Ammon's horn (tissue), 1 donor: ENCODE measurements at regions not wholly inside any gene's neighbourhood (a gene's known extent, or its start where the extent isn't known, plus 50 kb on each side); places are given as distances from the start of the nearest gene placed in this dataset.
"Not testable (repeated sequence)": the region's sequence is repeated elsewhere in the genome, so short reads cannot be mapped to it uniquely, and the experiment has no call there.

ENCODE experiments used
- DNase-seq: peaks from one replicate; pipeline ENCODE4 v3.0.0-alpha.2; 2016; ENCODE audit warnings: low spot score

DNA sequence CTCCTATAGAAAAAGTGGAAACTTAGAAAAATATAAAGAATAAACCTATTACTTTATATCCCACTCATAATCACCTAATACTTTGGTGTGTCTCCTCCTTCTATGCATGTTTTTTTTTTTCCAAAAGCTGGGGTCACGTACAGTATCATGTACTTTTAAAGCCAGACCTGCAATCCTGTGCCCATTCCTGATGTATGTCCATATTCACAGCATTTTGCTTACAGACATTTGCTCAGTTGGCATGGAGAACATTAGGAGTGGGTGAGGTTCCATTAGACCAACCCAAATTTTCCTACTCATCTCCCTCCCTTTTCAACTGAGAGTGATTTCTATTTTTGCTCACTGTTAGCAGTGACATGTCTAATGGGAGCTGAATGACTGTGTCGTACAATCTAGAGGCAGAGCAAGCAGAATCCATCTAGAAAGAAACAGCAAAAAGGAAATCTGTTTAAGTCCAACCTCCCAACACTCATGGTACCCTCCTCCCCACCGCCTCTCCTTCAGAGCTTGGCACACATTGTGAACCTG is 195.6 kb upstream of the KLF3 start:
- no peak for DNase-seq

- no peak for DNase-seq
These were observed 194.6 kb upstream of the KLF3 start for GRCh38 chr4:38469410-38469809.

GRCh38 chr4:38470735-38471262 is 193.2 kb upstream of the KLF3 start:
- no peak for DNase-seq

- no peak for DNase-seq
These were observed 181.3 kb upstream of the KLF3 start for GRCh38 chr4:38482696-38483095.

DNA sequence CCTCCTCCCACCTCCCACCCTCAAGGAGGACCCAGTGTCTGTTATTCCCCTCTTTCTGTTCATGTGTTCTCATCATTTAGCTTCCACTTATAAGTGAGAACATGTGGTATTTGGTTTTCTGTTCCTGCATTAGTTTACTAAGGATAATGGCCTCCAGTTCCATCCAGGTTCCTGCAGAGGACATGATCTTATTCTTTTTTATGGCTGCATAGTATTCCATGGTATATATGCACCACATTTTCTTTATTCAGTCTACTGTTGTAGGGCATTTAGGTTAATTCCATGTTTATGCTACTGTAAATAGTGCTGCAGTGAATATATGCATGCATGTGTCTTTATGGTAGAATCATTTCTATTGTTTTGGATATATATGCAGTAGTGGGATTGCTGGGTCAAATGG is 180.4 kb upstream of the KLF3 start:
- not testable (repeated sequence) for DNase-seq

- peak; percentile 4 for DNase-seq
These were observed 174.8 kb upstream of the KLF3 start for GRCh38 chr4:38489011-38489861.

DNA sequence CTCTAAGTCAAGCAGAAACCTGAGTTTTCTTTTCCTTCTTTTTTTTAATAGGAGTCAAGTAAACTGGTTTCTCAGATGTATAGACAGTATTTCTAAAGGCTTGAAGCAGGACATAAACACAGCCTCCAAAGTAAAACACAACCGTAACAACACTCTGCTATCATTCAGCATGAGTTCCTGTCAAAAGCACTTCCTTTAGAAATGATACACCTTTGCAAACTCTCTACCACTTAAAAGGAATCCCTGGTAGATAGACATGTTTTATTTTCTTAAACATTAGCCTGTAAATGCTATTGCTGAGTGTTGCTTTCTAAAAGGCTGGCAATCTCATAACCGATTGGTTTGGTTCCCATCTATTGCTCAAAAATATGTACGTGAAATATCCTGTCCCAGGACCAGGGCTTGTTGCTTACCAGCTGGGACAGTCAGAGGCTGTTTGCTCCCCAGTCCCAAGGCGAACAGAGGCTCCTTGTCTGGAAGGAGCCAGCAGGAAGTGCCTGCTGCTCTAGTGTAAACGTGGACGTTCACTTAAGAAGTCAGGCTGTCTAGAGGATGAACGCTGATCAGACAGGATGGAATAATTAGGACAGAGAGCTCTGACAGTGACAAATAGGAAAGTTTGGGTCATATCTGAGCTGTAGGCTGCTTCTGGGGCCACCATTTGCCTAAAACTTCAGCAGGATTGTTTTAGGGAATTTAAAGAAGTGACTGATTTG is 173.9 kb upstream of the KLF3 start:
- DNase-seq, result peak; percentile 72

DNA sequence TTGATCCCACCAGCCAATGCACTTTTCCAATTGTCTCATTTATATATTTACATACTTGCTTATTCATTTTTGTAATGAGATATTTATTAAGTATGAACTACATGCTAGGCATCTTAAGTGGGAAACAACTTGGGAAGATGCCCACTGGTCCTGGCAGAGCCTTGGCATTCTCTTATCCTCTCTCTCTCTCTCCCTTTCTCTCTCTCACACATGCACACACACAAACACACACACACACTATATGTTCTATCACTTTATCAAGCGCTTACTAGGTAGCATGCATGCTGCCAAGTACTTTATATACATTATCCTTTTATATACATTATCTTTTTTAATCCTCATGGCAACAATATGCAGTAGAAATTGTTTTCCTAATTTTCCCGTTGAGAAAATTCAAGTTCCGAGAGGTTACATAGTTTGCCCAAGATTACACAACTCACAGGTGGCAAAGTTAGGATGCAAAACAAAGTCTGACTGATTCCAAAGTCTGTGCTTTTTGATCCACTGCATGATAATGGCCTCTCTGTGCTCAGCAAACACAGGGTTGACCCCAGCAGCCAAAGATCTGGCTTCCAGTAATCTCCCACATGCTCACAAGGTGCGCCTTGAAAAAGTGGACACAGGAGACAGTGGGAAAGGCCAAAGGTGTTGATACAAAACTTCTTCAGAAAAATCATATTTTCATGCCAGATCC is 173.1 kb upstream of the KLF3 start:
- no peak for DNase-seq

- DNase-seq, result no peak
These were observed 172.0 kb upstream of the KLF3 start for GRCh38 chr4:38491854-38492478.

- DNase-seq, result no peak
These were observed 170.9 kb upstream of the KLF3 start for GRCh38 chr4:38493066-38493465.

- no peak for DNase-seq
These were observed 168.6 kb upstream of the KLF3 start for GRCh38 chr4:38495446-38495845.

GRCh38 chr4:38497121-38497520 is 166.9 kb upstream of the KLF3 start:
- DNase-seq, result no peak

DNA sequence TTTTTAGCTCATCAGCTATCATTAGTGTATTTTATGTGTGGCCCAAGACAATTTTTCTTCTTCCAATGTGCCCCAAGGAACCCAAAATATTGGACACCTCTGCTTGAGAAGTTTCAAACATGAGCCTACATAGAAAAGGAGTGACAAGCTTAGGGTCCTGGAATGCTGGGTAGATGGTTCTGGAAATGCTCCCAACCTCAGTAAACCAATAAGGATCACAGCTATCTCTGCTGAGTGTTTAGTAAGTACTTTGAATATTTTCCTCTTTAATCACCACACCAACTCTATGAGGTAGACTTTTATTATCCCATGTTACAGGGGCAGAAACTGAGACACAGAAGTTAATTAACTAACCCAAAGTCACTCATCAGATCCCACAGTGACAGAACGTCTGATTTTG is 164.9 kb upstream of the KLF3 start:
- no peak for DNase-seq

- no peak for DNase-seq
These were observed 163.6 kb upstream of the KLF3 start for GRCh38 chr4:38500433-38500832.

GRCh38 chr4:38501698-38502097 is 162.3 kb upstream of the KLF3 start:
- no peak for DNase-seq

- no peak for DNase-seq
These were observed 160.2 kb upstream of the KLF3 start for GRCh38 chr4:38503689-38504395.

GRCh38 chr4:38504396-38504715 is 159.6 kb upstream of the KLF3 start:
- DNase-seq, result no peak

GRCh38 chr4:38509551-38509950 is 154.4 kb upstream of the KLF3 start:
- no peak for DNase-seq

DNA sequence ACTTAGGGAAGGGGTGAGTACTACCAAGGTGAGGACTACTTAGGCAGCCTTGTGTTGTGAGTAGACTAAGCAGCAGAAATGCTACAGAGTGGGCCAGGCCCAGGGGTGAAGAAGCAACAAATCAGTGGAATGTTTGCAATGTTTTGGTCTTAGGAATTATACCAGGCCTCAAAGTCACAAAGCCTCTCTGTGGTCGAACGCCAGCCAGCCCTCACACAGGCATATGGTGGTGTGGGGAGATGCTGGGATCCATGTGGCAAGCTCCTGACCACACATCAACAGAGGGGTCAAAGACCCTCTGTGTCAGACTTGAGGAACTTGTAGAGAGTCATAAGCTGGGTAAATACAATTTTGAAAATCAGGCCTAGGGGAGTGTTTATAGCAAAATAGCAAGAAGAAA is 153.8 kb upstream of the KLF3 start:
- no peak for DNase-seq

DNA sequence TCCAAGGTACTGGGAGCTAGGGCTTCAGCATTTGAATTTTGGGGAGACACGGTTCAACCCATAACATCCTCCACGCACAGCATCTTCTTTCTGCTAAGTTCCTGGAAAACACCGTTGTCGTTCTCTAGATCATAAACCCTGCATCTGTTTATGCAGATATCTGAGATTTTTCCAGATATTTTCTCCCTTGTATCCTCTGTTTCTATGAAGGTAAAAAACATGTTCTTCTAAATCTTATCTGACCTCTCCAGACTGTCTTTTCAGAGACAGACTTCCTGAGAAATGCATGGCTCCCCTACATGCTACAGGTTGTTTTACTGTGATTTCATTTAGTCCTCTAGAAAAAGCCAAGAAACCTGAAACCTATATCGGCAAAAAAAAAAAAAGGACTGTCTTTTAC is 152.3 kb upstream of the KLF3 start:
- no peak for DNase-seq

- DNase-seq, result no peak
These were observed 151.2 kb upstream of the KLF3 start for GRCh38 chr4:38512840-38513239.
